ENCODE measurements at regions not wholly inside any gene's neighbourhood (a gene's known extent, or its start where the extent isn't known, plus 50 kb on each side); places are given as distances from the start of the nearest gene placed in this dataset.

GRCh38 chr5:2908086-2908485, 156.6 kb upstream of the IRX2 start (continued):
- TF ChIP-seq PBX3 (IDR thresholded peaks at IDR 0.05) (no peak), GATA3 (IDR thresholded peaks at IDR 0.05; ENCODE audit: borderline replicate concordance) (no peak), ZFP36 (IDR thresholded peaks at IDR 0.05; ENCODE audit: borderline replicate concordance, partially characterized antibody) (no peak), ZNF302 (CRISPR knock-in tag; IDR thresholded peaks at IDR 0.05) (no peak), FOSL2 (IDR thresholded peaks at IDR 0.05) (no peak), FOSL2 (CRISPR knock-in tag; IDR thresholded peaks at IDR 0.05) (no peak), RFX5 (IDR thresholded peaks at IDR 0.05) (no peak)

- WGBS (ENCODE audit: missing lambda C conversion rate): 10% methylated on average over 8 of the region's 8 CpGs
- Histone ChIP-seq H3K4me3 (no peak overlapping the region), H3K4me1 (no peaks in the 10 kb centered on the region), H3K4me2 (no peak overlapping the region), H3K9me3 (no peaks in the 10 kb centered on the region), H3K27ac (no peak overlapping the region)
- POLR2A ChIA-PET: no interaction called here
- FAIRE-seq (no peak), ATAC-seq (no peak), DNase-seq (ENCODE audit: low read depth in 1 of 2, low spot score in 1 of 2) (no peak)
- TF ChIP-seq SMC3 (IDR thresholded peaks at IDR 0.05) (no peak), RNF2 (IDR thresholded peaks at IDR 0.05; ENCODE audit: borderline replicate concordance, low read depth) (no peak), PHF8 (IDR thresholded peaks at IDR 0.05; ENCODE audit: borderline replicate concordance, low read depth) (no peak), EHMT2 (IDR thresholded peaks at IDR 0.05; ENCODE audit: low read depth) (no peak), NR3C1 (IDR thresholded peaks at IDR 0.05) (no peak), PBX3 (IDR thresholded peaks at IDR 0.05) (no peak), E2F6 (IDR thresholded peaks at IDR 0.05; ENCODE audit: borderline replicate concordance, low read depth) (no peak), FOXS1 (CRISPR knock-in tag; IDR thresholded peaks at IDR 0.05) (no peak), RCOR1 (IDR thresholded peaks at IDR 0.05; ENCODE audit: low read depth, low read length) (no peak), ELK1 (IDR thresholded peaks at IDR 0.05; ENCODE audit: low read depth, low read length) (no peak), MAX (IDR thresholded peaks at IDR 0.05) (no peak), POLR2AphosphoS2 (conservative IDR thresholded peaks at IDR 0.05; ENCODE audit: low read length) (no peak), TFCP2L1 (CRISPR knock-in tag; IDR thresholded peaks at IDR 0.05) (no peak), JUNB (IDR thresholded peaks at IDR 0.05) (no peak)
- CTCF ChIA-PET: no interaction called here
Measured at GRCh38 chr5:2906302-2907090, 155.0 kb upstream of the IRX2 start.

GRCh38 chr5:2905741-2906140, 154.3 kb upstream of the IRX2 start:
- WGBS (ENCODE audit: missing lambda C conversion rate): 1% methylated on average over 9 of the region's 9 CpGs

More at GRCh38 chr5:2905741-2906140, 154.3 kb upstream of the IRX2 start:
- no peak for FAIRE-seq
- ChIA-PET CTCF (no interaction called here), POLR2A (no interaction called here)
- no peak for DNase-seq (ENCODE audit: low read depth in 1 of 2, low spot score in 1 of 2)
- no peaks in the 10 kb centered on the region for H3K4me1 ChIP-seq
- H3K4me3 ChIP-seq: no peak overlapping the region
- no peak for ATAC-seq
- TF ChIP-seq RAD21 (conservative IDR thresholded peaks at IDR 0.05 in 1 of 2, IDR thresholded peaks at IDR 0.05 in 1 of 2): no peak
- TF ChIP-seq ESRRA (IDR thresholded peaks at IDR 0.05; ENCODE audit: borderline replicate concordance, low read length): no peak
- TF ChIP-seq PBX3 (IDR thresholded peaks at IDR 0.05): no peak
- H3K9me3 ChIP-seq: no peaks in the 10 kb centered on the region
- H3K27ac ChIP-seq: no peak overlapping the region
- H3K4me2 ChIP-seq: no peak overlapping the region

Measured in A549 (cell line).